GM23248 (cell line): ENCODE measurements at regions not wholly inside any gene's neighbourhood (a gene's known extent, or its start where the extent isn't known, plus 50 kb on each side); places are given as distances from the start of the nearest gene placed in this dataset.

ENCODE experiments used
- DNase-seq: peaks from one replicate; pipeline ENCODE4 v3.0.0-alpha.2; 2015
- H2AFZ ChIP-seq: fragments of 200-600 bp; sonication (generic); 2 replicates; pipeline ENCODE4 v1.6.1; 2016; ENCODE audit warnings: antibody characterized with exemption
- H3F3A ChIP-seq: fragments of 200-600 bp; sonication (generic); 2 replicates; pipeline ENCODE4 v1.6.1; 2016; ENCODE audit warnings: mild to moderate bottlenecking, antibody characterized with exemption, mixed run types; ENCODE audit not compliant: insufficient read depth
- H3K27ac ChIP-seq: fragments of 200-600 bp; sonication (generic); 2 replicates; pipeline ENCODE4 v1.5.1; 2016; ENCODE audit warnings: mild to moderate bottlenecking
- H3K27me3 ChIP-seq: fragments of 200-600 bp; sonication (generic); replicated peaks from 2 replicates; pipeline ENCODE4 v1.6.1; 2016; ENCODE audit warnings: mild to moderate bottlenecking; ENCODE audit not compliant: insufficient read depth
- H3K36me3 ChIP-seq: fragments of 200-600 bp; sonication (generic); 2 replicates; pipeline ENCODE4 v1.6.1; 2016; ENCODE audit warnings: low read depth, mild to moderate bottlenecking
- H3K4me1 ChIP-seq: fragments of 200-600 bp; sonication (generic); 2 replicates; pipeline ENCODE4 v1.6.1; 2016; ENCODE audit warnings: mild to moderate bottlenecking; ENCODE audit not compliant: insufficient read depth
- H3K4me2 ChIP-seq: fragments of 200-600 bp; sonication (generic); one replicate; pipeline ENCODE4 v1.6.1; 2016; ENCODE audit warnings: mild to moderate bottlenecking; ENCODE audit not compliant: unreplicated experiment
- H3K4me3 ChIP-seq: fragments of 200-600 bp; sonication (generic); 2 replicates; pipeline ENCODE4 v1.5.1; 2016; ENCODE audit warnings: mild to moderate bottlenecking
- H3K79me2 ChIP-seq: fragments of 200-600 bp; sonication (generic); 2 replicates; pipeline ENCODE4 v1.6.1; 2016; ENCODE audit warnings: mild to moderate bottlenecking; ENCODE audit not compliant: insufficient read depth
- H3K9ac ChIP-seq: fragments of 200-600 bp; sonication (generic); 2 replicates; pipeline ENCODE4 v1.6.1; 2016; ENCODE audit warnings: mild to moderate bottlenecking
- H3K9me2 ChIP-seq: fragments of 200-600 bp; sonication (generic); 2 replicates; pipeline ENCODE4 v1.6.1; 2016; ENCODE audit warnings: mixed run types, mild to moderate bottlenecking, moderate library complexity; ENCODE audit not compliant: insufficient read depth
- H3K9me3 ChIP-seq: fragments of 200-600 bp; sonication (generic); one replicate; pipeline ENCODE4 v1.6.1; 2017; ENCODE audit warnings: low read depth
- H4K20me1 ChIP-seq: fragments of 200-600 bp; sonication (generic); 2 replicates; pipeline ENCODE4 v1.6.0; 2016; ENCODE audit not compliant: insufficient read depth
- EZH2 ChIP-seq: fragments of 200-600 bp; sonication (generic); IDR thresholded peaks from 2 replicates; pipeline ENCODE4 v1.6.1; 2018; ENCODE audit warnings: antibody characterized with exemption, mild to moderate bottlenecking; ENCODE audit not compliant: insufficient read depth, poor library complexity, severe bottlenecking
- EZH2phosphoT487 ChIP-seq: fragments of 200-600 bp; sonication (generic); IDR thresholded peaks from 2 replicates; pipeline ENCODE4 v1.6.1; 2018; ENCODE audit warnings: antibody characterized with exemption, moderate library complexity, mild to moderate bottlenecking, low read depth; ENCODE audit not compliant: insufficient read depth
- WGBS, 2 experiments: methylation state at CpG; one replicate each; pipeline ENCODE4 v1.1.6; 2015 to 2017; ENCODE audit warnings: low lambda C conversion rate in 2 of 2, low coverage in 1 of 2; ENCODE audit errors: missing lambda C conversion rate in 2 of 2; 5-methylcytosine and 5-hydroxymethylcytosine counted together
- in situ Hi-C: fragments of 300-500 bp; cut with MboI; formaldehyde crosslinking; loops from 2 replicates; pipeline ENCODE4 v1.15.0; 2020

DNA sequence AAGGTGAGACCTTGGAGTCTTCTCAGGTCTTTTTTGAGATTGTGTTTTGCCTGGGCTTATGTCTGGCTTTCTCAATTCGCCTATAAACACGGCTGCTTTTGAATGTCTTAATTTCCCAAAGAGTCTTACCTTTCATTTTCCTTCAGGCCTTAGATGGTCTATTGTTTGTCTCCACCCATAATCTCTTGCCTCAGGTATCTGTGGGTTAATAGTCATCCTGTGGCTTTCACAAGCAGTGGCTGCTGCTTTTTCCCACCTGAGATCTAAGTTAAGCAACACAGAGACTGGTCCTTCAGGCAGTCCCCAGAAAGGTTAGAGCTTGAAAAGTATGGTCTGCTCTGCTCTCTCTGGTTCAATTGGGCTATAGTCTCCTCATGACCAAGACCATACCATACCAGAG lies 275.3 kb downstream of the INSIG2 start:
- H3K9me2 ChIP-seq: no peaks in the 10 kb centered on the region
- DNase-seq: no peak
- no peaks in the 10 kb centered on the region for H3K4me1 ChIP-seq
- no peak overlapping the region for H3K27ac ChIP-seq
- no peaks in the 10 kb centered on the region for H3K27me3 ChIP-seq
- no peak overlapping the region for H3K9ac ChIP-seq
- H3F3A ChIP-seq: no peaks in the 10 kb centered on the region
- no peak for TF ChIP-seq EZH2phosphoT487
- no peak for TF ChIP-seq EZH2
- H3K79me2 ChIP-seq: no peaks in the 10 kb centered on the region
- H3K4me3 ChIP-seq: no peak overlapping the region
- 65 to 80% methylated on average over 2 of the region's 2 CpGs for WGBS, 2 experiments
- in situ Hi-C loops: no loop called here
- no peak overlapping the region for H2AFZ ChIP-seq
- H4K20me1 ChIP-seq: no peaks in the 10 kb centered on the region
- H3K36me3 ChIP-seq: no peaks in the 10 kb centered on the region
- H3K4me2 ChIP-seq: no peak overlapping the region
- no peaks in the 10 kb centered on the region for H3K9me3 ChIP-seq

DNA sequence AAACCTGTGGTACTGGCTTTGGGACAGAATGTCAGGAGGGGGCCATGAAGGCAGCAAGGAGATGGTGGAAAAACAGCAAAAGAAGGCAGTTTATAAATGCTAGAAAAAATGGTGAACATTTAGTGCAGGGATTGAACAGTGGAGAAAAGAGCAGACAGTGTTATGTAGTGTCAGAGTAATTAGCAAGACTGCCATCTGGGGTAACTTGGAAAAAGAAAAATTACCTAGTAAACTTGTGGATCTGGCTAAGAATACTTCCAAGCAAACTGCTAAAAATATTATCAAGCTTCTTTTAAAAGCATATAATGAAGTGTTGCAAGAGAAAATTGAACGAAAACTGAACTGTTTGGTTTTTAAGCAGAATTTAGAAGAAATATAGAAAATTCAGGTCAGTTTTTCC lies 267.8 kb downstream of the INSIG2 start:
- Histone ChIP-seq H2AFZ (no peak overlapping the region), H3K36me3 (no peaks in the 10 kb centered on the region), H3K79me2 (no peaks in the 10 kb centered on the region), H3K27ac (no peak overlapping the region), H3K4me2 (no peak overlapping the region), H3K4me3 (no peak overlapping the region), H3K9ac (no peak overlapping the region), H3K9me2 (no peaks in the 10 kb centered on the region), H3K4me1 (no peaks in the 10 kb centered on the region), H4K20me1 (no peaks in the 10 kb centered on the region), H3K9me3 (no peaks in the 10 kb centered on the region), H3K27me3 (no peaks in the 10 kb centered on the region), H3F3A (no peaks in the 10 kb centered on the region)
- DNase-seq: no peak
- TF ChIP-seq EZH2phosphoT487: no peak
- no peak for TF ChIP-seq EZH2
- in situ Hi-C loops: no loop called here
- 42 to 69% methylated on average over 1 of the region's 1 CpG for WGBS, 2 experiments

DNA sequence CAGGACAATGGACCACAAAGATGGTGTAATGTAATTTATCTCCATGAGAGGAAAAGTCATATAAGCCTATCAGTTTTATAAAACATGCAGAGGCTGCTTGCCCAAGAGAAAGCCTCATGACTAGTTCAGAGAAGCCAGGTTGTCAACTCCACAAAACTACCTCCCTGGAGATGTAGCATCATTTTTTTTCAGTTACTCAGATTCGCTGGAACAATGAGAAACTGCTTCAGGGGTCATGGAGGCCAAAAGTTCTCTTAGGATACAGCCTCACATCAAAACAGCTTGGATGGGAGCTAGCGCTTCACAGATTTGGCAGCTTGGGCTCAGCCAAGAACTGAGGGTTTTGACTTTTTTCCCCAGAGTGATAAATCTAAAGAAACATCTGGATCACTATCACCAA lies 263.5 kb downstream of the INSIG2 start:
- H3K79me2 ChIP-seq: no peaks in the 10 kb centered on the region
- no peaks in the 10 kb centered on the region for H3K9me3 ChIP-seq
- H4K20me1 ChIP-seq: no peaks in the 10 kb centered on the region
- H3K36me3 ChIP-seq: no peaks in the 10 kb centered on the region
- H2AFZ ChIP-seq: no peak overlapping the region
- H3K9ac ChIP-seq: no peak overlapping the region
- DNase-seq: peak; percentile 16
- H3K4me3 ChIP-seq: no peak overlapping the region
- H3K4me2 ChIP-seq: no peak overlapping the region
- 40 to 45% methylated on average over 2 of the region's 2 CpGs for WGBS, 2 experiments
- H3K9me2 ChIP-seq: no peaks in the 10 kb centered on the region
- H3K4me1 ChIP-seq: no peaks in the 10 kb centered on the region
- H3F3A ChIP-seq: no peaks in the 10 kb centered on the region
- no peaks in the 10 kb centered on the region for H3K27me3 ChIP-seq
- H3K27ac ChIP-seq: no peak overlapping the region
- no peak for TF ChIP-seq EZH2
- in situ Hi-C loops: no loop called here

DNA sequence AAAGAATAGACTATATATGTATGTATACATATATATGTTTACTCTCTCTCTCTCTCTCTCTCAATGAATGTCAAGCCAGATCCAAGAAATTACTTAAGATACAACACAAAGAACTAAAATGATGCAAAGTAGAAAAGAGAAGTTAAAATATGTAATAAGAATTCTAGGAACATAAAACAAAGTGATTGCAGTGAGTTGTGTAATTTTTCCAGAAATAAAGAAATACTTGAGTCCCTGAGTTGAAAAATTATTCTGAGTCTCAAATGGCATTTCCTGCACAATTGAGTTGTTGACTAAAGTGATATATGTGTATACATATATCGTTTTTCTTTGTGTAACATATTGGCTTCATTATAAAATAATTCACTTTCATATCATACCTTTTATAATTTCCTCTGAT lies 262.4 kb downstream of the INSIG2 start:
- Histone ChIP-seq H3K4me1 (no peaks in the 10 kb centered on the region), H3K36me3 (no peaks in the 10 kb centered on the region), H3K9ac (no peak overlapping the region), H3K4me3 (no peak overlapping the region), H3K27ac (no peak overlapping the region), H3K9me2 (no peaks in the 10 kb centered on the region), H4K20me1 (no peaks in the 10 kb centered on the region), H3F3A (no peaks in the 10 kb centered on the region), H3K4me2 (no peak overlapping the region), H3K79me2 (no peaks in the 10 kb centered on the region), H2AFZ (no peak overlapping the region), H3K9me3 (no peaks in the 10 kb centered on the region), H3K27me3 (no peaks in the 10 kb centered on the region)
- DNase-seq: no peak
- no peak for TF ChIP-seq EZH2phosphoT487
- no peak for TF ChIP-seq EZH2
- WGBS, 2 experiments: 42 to 60% methylated on average over 1 of the region's 1 CpG
- in situ Hi-C loops: no loop called here

DNA sequence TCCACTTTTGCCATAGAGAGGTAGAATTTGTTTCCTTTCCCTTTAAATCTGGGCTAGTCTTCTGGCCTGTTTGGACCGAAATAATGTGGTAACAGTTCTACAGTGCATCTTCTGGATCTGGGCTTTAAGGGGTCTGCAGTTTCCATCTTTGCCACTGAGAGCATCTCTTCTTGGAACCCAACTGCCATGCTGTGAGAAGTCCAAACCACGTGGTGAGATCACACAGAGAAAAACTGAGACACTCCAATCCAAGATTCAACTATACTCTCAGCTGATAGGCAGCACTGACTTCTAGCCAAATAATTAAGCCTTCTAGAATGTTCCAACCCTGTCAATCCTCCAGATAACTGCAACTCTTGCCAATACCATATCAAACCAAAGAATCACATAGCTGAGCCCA lies 261.1 kb downstream of the INSIG2 start:
- H3F3A ChIP-seq: no peaks in the 10 kb centered on the region
- no peak overlapping the region for H2AFZ ChIP-seq
- no peaks in the 10 kb centered on the region for H4K20me1 ChIP-seq
- H3K79me2 ChIP-seq: no peaks in the 10 kb centered on the region
- WGBS, 2 experiments: 41 to 42% methylated on average over 2 of the region's 2 CpGs
- H3K27me3 ChIP-seq: no peaks in the 10 kb centered on the region
- no peaks in the 10 kb centered on the region for H3K9me3 ChIP-seq
- in situ Hi-C loops: no loop called here
- H3K9me2 ChIP-seq: no peaks in the 10 kb centered on the region
- H3K4me3 ChIP-seq: no peak overlapping the region
- DNase-seq: no peak
- TF ChIP-seq EZH2 (no peak), EZH2phosphoT487 (no peak)
- H3K36me3 ChIP-seq: no peaks in the 10 kb centered on the region
- H3K4me1 ChIP-seq: no peaks in the 10 kb centered on the region
- H3K9ac ChIP-seq: no peak overlapping the region
- H3K27ac ChIP-seq: no peak overlapping the region
- H3K4me2 ChIP-seq: no peak overlapping the region
